ENCODE measurements at regions not wholly inside any gene's neighbourhood (a gene's known extent, or its start where the extent isn't known, plus 50 kb on each side); places are given as distances from the start of the nearest gene placed in this dataset.

DNA sequence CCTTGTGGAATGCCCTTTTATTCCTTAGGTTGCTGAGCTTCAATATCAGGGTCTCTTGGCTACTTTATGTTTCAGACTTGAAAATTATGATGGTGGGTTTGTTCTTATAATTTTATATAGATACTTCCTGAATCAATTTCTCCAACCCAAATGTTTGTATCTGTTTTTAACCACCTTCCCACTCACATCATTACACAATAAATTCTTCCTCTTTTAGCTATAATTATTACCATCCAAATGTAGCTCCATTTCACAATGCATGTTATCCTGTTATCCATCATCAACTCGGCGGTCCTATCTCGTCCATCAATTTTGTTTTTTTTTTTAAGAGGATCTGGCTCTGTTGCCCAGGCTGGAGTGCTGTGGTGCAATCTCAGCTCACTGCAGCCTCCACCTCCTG lies 357.6 kb upstream of the ZP4 start:
- no peak for DNase-seq

GRCh38 chr1:238242181-238242580 lies 351.5 kb upstream of the ZP4 start:
- no peak for DNase-seq

GRCh38 chr1:238241607-238242006 lies 350.9 kb upstream of the ZP4 start:
- no peak for DNase-seq

DNA sequence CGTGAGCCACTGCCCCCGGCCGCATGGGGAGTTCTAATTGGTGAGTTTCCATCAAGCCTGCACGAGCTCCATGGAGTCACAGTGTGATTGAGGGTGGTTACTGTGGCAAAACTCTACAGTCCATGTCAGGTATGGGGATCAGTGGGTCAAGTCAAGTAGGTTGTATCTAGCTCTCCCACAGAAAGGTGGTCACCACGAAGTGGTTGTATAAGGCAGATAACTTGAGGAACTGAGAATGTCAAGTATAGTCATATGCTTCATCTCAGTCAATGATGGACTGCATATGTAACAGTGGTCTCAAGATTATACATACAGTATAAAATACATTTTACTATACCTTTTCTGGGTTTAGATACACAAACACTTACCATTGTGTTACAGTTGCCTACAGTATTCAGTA lies 348.6 kb upstream of the ZP4 start:
- DNase-seq = no peak

DNA sequence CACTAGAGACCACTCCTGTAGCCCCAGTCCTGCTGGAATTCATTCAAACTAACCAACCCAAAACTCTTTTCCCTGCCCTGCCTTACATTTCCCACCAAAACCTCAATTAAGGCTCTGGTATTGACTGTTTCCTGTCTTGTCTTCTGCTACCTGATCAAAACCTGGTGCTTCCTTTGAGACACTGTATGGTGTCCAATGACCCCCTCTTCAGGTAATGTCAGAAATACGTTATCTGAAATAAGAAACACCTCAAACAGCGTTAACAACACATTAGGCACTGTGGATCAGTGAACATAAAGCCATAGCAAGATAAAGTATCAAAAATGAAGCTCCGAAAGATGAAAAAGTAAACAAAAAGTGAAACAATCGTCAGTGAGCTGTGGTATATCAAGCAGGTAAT lies 343.2 kb upstream of the ZP4 start:
- no peak for DNase-seq

- no peak for DNase-seq
Measured at GRCh38 chr1:238232084-238232710, 341.5 kb upstream of the ZP4 start.

DNA sequence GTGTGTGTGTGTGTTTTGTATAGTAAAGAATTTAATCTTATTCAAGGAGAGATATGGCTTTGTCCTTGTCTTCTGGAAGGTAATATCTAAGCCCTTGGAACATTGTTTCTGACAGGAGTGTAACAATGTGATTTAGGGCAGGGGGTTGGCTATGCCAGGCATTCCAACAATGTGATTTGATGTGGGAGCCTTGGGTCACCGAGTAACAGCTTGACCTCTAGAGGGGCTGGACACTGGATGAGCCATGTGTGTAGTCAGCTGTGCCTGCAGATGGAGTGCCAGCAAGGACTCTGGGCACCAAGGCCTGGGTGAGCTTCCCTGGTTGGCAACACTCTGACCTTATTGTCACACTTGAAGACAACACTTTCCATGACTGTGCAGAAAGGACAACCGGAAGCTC lies 336.1 kb upstream of the ZP4 start:
- DNase-seq = no peak

DNA sequence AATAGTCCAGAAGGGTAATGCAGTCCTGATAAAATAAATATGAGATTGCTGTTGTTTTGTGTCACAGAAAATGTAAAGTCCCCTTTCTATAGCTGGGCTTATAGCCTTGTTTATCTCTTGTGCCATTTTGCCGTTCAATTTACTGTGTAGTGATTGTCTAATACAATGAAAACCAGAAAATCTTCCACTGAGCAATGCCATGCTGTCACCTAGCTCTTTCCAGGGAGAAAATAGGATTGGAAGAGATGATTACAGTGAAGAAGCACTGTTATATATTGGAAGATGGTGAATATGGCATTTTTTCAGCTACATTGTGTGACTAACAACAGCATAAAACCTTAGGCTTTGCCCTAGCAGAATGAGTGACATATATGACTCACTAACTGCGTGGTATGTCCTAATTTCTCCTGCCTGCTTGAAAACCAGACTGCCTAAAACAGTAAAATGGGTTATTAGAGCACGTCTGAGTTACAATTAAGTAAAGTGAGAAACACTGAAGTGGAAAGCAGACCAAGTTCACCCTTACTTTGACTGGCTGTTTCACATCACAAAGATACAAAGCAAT lies 332.4 kb upstream of the ZP4 start:
- DNase-seq = no peak

GRCh38 chr1:238221738-238222137 lies 331.0 kb upstream of the ZP4 start:
- no peak for DNase-seq

- no peak for DNase-seq
Measured at GRCh38 chr1:238214449-238214848, 323.7 kb upstream of the ZP4 start.

- no peak for DNase-seq
Measured at GRCh38 chr1:238205045-238205662, 314.4 kb upstream of the ZP4 start.

- DNase-seq = no peak
Measured at GRCh38 chr1:238201992-238202391, 311.3 kb upstream of the ZP4 start.

DNA sequence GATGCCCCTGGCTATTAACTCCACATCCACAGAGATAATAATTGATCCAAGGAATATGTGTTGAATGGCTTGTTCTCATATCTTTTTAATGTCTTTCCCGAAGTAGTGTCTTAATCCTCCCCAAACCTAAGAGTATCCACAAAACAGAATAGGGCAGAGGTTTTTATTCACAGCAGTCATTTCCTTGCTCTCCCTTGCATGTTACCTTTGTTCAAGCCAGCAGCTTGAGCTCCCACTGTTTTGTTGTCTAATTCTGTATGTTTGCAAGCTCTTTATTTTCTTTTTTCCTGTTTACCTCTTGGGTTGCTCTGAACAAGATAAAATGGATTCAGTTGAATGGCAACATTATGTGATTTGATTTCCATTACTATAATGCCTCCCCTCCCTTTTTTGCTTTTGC lies 308.6 kb upstream of the ZP4 start:
- DNase-seq = no peak

DNA sequence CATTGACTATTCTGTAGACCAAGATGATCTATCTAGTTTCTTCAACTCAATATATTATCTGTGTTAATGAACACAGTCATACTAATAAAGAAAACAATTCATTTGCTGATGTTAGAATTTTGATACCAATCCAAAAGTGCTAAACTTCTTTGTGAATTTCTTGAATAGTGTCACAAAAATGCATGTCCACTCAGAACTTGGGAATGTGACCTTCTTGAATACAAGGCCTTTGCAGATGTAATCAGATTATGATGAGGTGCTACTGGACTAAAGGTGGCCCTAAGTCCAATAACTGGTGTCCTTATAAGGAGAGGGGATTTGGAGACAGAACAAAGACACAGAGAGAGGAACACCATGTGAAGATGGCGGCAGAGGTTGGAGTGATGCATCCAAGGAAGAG lies 305.8 kb upstream of the ZP4 start:
- DNase-seq = no peak

DNA sequence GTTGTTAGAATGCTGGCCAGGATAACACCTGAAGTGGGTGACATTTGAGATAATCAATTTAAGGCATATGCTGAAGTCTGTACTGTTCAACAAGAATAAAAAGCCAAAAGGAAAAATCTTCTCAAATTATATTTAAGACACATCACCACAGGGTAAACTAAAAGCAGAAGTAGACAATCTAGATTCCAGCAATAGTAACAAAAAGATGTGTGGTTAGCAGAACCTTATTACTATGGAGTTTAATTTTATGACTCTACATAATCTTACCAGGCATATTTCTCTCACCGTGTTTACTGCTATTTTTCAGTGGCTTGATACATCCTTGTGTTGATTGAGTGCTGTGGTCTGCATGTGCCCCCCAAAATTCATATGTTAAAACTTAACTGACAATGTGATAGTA lies 300.4 kb upstream of the ZP4 start:
- no peak for DNase-seq

GRCh38 chr1:238187575-238187949 lies 296.8 kb upstream of the ZP4 start:
- DNase-seq = no peak

DNA sequence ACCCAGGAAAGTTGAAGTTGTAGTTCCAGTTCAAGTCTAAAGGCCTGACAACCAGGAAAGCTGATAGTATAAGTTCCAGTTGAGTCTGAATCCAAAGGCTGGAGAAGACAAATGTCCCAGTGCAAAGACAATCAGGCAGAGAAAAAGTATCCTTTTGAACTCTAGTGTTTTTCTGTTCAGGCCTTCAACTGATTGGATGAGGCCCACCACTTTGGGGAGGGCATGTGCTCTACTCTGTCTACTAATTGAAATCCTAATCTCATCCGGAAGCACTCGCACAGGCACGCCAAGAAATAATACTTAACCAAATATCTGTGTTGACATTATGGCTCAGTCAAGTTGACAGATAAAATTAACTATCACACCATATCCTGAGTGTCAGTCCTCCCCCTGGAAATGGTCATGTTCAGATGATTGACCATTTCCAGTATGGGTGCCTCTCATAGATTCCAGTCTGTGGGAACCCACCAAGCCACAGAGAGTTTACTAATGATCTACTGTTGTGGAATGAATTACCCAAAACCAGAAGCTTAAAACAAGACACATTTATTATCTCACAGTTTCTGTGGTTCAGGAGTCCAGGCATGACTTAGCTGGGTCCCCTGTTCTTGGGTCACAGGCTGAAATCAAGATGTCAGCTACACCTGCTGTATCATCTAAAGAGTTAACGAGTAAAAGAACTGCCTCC lies 296.3 kb upstream of the ZP4 start:
- DNase-seq = no peak

GRCh38 chr1:238177960-238178645 lies 287.4 kb upstream of the ZP4 start:
- DNase-seq = no peak

DNA sequence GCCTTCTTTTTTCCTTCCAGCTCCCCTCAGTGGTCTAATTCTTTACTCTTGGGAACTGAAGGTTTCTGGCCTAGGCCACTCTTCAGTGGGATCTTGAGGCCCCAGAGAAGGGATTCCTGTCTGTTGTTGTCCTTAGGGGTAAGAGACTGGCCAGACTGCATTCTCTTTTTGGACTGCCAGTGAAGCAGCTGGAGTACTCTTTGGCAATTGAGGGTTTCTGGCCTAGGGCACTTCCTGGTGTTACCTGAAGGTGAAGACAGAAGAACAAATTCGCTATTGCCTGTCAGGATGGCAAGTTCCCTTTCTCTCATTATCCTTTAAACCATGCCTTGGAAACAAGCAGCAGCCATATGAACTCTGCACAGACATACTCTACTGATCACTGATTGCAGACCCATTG lies 286.6 kb upstream of the ZP4 start:
- no peak for DNase-seq

GRCh38 chr1:238176441-238176840 lies 285.7 kb upstream of the ZP4 start:
- DNase-seq = no peak

DNA sequence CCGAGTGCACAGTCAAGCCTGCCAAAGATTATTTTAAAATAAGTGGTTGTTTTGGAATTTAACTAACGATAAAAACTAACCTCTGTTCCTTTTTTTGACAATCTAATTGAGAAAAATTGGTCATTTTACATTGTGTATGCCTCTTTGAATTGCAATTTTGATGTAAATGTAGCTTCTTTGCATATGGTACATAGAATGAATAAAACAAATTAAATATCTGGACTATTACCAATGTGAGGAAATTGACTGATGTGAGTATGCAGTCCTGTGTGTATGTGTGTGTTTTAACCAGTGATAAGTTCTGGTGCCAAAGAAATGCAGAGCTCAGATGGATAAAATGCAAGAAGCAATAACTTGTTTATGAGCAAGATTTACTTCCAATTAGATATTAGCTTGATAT lies 281.3 kb upstream of the ZP4 start:
- no peak for DNase-seq

DNA sequence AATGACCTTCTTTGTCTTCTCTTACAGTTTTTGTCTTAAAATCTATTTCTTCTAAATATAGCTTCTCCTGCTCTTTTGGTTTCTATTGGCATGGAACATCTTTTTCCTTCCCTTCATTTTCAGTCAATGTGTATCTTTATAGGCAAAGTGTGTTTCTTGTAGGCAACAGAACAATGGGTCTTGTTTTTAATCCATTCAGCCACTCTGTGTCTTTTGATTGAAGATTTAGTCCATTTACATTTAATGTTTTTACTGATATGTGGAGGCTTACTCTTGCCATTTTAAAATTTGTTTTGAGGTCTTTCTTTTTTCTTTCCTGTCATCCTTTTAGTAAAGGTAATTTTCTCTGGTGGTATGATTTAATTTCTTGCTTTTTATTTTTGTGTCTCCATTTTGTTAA lies 271.2 kb upstream of the ZP4 start:
- no peak for DNase-seq

DNA sequence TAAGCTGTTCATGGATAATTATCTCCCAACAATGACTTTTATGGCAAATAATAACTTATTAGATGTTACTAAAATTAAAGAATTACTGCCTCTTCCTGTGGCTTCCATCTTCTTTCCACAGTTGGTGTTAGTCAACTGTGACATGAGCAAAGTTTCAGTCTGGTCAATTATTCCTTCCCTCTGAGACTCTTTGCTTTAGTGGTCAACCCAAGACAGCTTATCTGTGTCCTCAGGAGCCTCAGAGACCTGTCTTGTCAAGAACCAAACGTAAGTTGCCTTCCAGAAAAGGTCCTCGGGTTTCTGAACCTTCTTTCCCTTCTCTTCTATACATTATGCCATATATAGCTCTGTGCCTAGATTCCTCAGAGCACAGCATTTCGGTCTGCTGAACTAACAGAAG lies 263.2 kb upstream of the ZP4 start:
- no peak for DNase-seq

- DNase-seq = no peak
Measured at GRCh38 chr1:238153253-238153652, 262.5 kb upstream of the ZP4 start.
